ENCODE measurements at regions not wholly inside any gene's neighbourhood (a gene's known extent, or its start where the extent isn't known, plus 50 kb on each side); places are given as distances from the start of the nearest gene placed in this dataset.

DNA sequence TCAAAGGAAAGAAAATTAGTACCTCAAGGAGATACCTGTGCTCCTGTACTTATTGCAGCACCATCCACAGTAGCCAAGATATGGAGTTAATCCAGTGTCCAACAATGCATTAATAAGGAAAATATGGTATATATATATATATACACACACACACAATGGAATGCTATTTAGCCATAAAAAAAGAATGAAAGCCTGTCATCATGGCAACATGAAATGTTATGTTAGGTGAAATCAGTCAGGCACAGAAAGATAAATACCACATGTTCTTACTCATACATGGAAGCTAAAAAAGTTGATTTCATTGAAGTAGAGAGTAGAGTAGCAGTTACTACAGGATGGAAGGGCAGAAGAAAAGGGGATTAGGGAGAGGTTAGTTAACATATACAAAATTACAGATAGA is 601.5 kb downstream of the ANXA1 start:
- no peaks in the 10 kb centered on the region for H3K36me3 ChIP-seq (ENCODE audit: low read depth, missing control alignments)
- TF ChIP-seq, protein P1, sequence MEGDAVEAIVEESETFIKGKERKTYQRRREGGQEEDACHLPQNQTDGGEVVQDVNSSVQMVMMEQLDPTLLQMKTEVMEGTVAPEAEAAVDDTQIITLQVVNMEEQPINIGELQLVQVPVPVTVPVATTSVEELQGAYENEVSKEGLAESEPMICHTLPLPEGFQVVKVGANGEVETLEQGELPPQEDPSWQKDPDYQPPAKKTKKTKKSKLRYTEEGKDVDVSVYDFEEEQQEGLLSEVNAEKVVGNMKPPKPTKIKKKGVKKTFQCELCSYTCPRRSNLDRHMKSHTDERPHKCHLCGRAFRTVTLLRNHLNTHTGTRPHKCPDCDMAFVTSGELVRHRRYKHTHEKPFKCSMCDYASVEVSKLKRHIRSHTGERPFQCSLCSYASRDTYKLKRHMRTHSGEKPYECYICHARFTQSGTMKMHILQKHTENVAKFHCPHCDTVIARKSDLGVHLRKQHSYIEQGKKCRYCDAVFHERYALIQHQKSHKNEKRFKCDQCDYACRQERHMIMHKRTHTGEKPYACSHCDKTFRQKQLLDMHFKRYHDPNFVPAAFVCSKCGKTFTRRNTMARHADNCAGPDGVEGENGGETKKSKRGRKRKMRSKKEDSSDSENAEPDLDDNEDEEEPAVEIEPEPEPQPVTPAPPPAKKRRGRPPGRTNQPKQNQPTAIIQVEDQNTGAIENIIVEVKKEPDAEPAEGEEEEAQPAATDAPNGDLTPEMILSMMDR (IDR thresholded peaks at IDR 0.05) = no peak
- no peak for TF ChIP-seq POLR2A (IDR thresholded peaks at IDR 0.05)
- no peaks in the 10 kb centered on the region for H3K4me1 ChIP-seq
- no peaks in the 10 kb centered on the region for H3K27me3 ChIP-seq
- H3K9me3 ChIP-seq = no peaks in the 10 kb centered on the region
- intact Hi-C loops (cut with DNase I; ENCODE audit: low total_unique reads) = no loop called here
- no peak overlapping the region for H3K27ac ChIP-seq
- no peak overlapping the region for H3K4me3 ChIP-seq
- DNase-seq = no peak

- no peaks in the 10 kb centered on the region for H3K4me1 ChIP-seq
- no peak for TF ChIP-seq POLR2A (IDR thresholded peaks at IDR 0.05)
- TF ChIP-seq, protein P1 (IDR thresholded peaks at IDR 0.05) = no peak
- intact Hi-C loops (cut with DNase I; ENCODE audit: low total_unique reads) = no loop called here
- H3K36me3 ChIP-seq (ENCODE audit: low read depth, missing control alignments) = no peaks in the 10 kb centered on the region
- H3K4me3 ChIP-seq = no peak overlapping the region
- no peak overlapping the region for H3K27ac ChIP-seq
- no peaks in the 10 kb centered on the region for H3K9me3 ChIP-seq
- H3K27me3 ChIP-seq = no peaks in the 10 kb centered on the region
- peak; percentile 26 for DNase-seq
- 40 to 93% methylated on average over 1 to 4 of the region's 4 CpGs for WGBS, 2 donors
Measured at GRCh38 chr9:73761905-73762304, 610.2 kb downstream of the ANXA1 start.

DNA sequence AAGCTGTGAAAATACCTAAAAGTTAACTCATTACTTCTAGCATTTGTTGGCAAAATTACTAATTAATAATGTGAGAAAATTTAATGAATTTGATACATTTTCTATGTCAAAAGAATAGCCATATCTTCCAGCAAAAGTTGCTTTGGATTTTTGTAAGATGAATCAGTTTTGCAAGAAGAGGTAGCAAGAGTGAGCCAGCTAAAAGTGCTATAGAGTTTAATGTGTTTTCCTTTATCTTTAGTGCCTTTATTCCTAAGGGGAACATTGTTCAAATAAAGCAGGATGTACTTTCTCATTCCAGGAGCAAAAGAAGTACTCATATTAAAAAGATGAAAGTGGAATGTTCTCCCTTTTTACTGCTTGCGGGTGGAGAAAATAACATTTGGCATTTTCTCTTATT is 622.2 kb downstream of the ANXA1 start:
- WGBS, 2 donors = 44 to 55% methylated on average over 1 of the region's 1 CpG
- intact Hi-C loops (cut with DNase I; ENCODE audit: low total_unique reads) = no loop called here
- TF ChIP-seq, protein P1 (IDR thresholded peaks at IDR 0.05) = no peak
- TF ChIP-seq POLR2A (IDR thresholded peaks at IDR 0.05) = no peak
- DNase-seq = no peak
- Histone ChIP-seq H3K27ac (no peak overlapping the region), H3K4me1 (no peaks in the 10 kb centered on the region), H3K27me3 (no peaks in the 10 kb centered on the region), H3K4me3 (no peak overlapping the region), H3K9me3 (no peaks in the 10 kb centered on the region), H3K36me3 (ENCODE audit: low read depth, missing control alignments) (no peaks in the 10 kb centered on the region)

DNA sequence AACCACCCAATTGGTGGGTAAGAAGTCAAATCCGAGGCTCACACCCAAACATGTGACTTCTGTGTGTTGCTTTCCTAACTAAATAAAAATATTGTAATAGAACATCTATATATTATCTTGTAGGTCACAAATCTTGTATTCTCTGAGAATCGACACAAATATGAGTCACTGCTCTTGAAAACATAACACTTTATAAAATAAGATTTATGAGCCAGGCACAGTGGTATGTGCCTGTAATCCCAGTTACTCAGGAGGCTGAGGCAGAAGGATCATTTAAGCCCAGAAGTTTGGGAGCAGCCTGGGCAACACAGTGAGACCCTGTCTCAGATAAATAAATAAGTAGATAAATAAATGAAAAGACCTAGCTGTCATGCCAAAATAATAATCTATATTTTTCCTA is 624.1 kb downstream of the ANXA1 start:
- DNase-seq = no peak
- 79 to 85% methylated on average over 2 of the region's 2 CpGs for WGBS, 2 donors
- Histone ChIP-seq H3K4me1 (no peaks in the 10 kb centered on the region), H3K4me3 (no peak overlapping the region), H3K27ac (no peak overlapping the region), H3K27me3 (no peaks in the 10 kb centered on the region), H3K9me3 (no peaks in the 10 kb centered on the region), H3K36me3 (ENCODE audit: low read depth, missing control alignments) (no peaks in the 10 kb centered on the region)
- intact Hi-C loops (cut with DNase I; ENCODE audit: low total_unique reads) = no loop called here
- TF ChIP-seq POLR2A (IDR thresholded peaks at IDR 0.05) = no peak
- TF ChIP-seq, protein P1 (IDR thresholded peaks at IDR 0.05) = no peak

- H3K27me3 ChIP-seq = no peaks in the 10 kb centered on the region
- no peaks in the 10 kb centered on the region for H3K36me3 ChIP-seq (ENCODE audit: low read depth, missing control alignments)
- intact Hi-C loops (cut with DNase I; ENCODE audit: low total_unique reads) = no loop called here
- H3K9me3 ChIP-seq = no peaks in the 10 kb centered on the region
- no peak overlapping the region for H3K27ac ChIP-seq
- H3K4me3 ChIP-seq = no peak overlapping the region
- TF ChIP-seq, protein P1 (IDR thresholded peaks at IDR 0.05) = no peak
- no peak for TF ChIP-seq POLR2A (IDR thresholded peaks at IDR 0.05)
- H3K4me1 ChIP-seq = no peaks in the 10 kb centered on the region
- DNase-seq = no peak
Measured at GRCh38 chr9:73780916-73781315, 629.3 kb downstream of the ANXA1 start.

Measured in testis (tissue), 2 donors.